ENCODE measurements at regions not wholly inside any gene's neighbourhood (a gene's known extent, or its start where the extent isn't known, plus 50 kb on each side); places are given as distances from the start of the nearest gene placed in this dataset.

DNA sequence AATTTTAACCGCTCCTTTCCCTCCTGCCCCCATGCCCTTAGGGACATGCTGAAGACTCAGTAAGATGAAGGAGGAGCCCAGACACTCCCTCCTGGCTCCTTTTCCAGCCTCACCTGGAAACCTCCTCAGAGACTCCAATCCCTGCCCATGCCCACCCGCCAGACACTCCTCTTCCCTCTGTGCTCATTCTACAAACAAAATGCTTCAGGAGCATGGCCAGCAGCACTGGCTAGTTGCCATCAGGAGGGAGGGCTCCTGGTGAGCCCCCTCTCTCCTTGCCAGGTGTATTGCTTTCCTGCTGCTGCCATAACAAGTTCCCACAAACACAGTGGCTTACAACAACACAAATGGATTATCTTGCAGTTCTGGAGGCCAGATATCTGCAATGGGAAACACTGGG, 126.1 kb downstream of the PSMG1 start:
- no peak for TF ChIP-seq POLR2A (IDR thresholded peaks at IDR 0.05)
- TF ChIP-seq CTCF (IDR thresholded peaks at IDR 0.05) = no peak
- peaks cover 7 to 23% of the 10 kb centered on the region in 2 donors for H3K4me1 ChIP-seq
- DNase-seq = peak; percentile 49 to 53
- intact Hi-C loops (cut with DNase I) = no loop called here
- no peaks in the 10 kb centered on the region for H3K36me3 ChIP-seq
- no peaks in the 10 kb centered on the region for H3K27me3 ChIP-seq
- peak overlapping the region in 1 of 3 donors; percentile 16 for H3K27ac ChIP-seq
- H3K9me3 ChIP-seq = no peaks in the 10 kb centered on the region
- no peak overlapping the region for H3K4me3 ChIP-seq (replicated peaks in 1 of 3)
- 37 to 54% methylated on average over 2 of the region's 2 CpGs for WGBS, 2 donors

- Histone ChIP-seq H3K27ac (peak overlapping the region in 1 of 3 donors; percentile 16), H3K4me1 (peaks cover 7 to 23% of the 10 kb centered on the region in 2 donors), H3K27me3 (no peaks in the 10 kb centered on the region), H3K9me3 (no peaks in the 10 kb centered on the region), H3K4me3 (replicated peaks in 1 of 3) (no peak overlapping the region), H3K36me3 (no peaks in the 10 kb centered on the region)
- intact Hi-C loops (cut with DNase I) = no loop called here
- TF ChIP-seq CTCF (IDR thresholded peaks at IDR 0.05) (no peak), POLR2A (IDR thresholded peaks at IDR 0.05) (no peak)
- no peak for DNase-seq
- 61 to 74% methylated on average over 2 of the region's 2 CpGs for WGBS, 2 donors
These were observed 126.6 kb downstream of the PSMG1 start for GRCh38 chr21:39056636-39057035.

DNA sequence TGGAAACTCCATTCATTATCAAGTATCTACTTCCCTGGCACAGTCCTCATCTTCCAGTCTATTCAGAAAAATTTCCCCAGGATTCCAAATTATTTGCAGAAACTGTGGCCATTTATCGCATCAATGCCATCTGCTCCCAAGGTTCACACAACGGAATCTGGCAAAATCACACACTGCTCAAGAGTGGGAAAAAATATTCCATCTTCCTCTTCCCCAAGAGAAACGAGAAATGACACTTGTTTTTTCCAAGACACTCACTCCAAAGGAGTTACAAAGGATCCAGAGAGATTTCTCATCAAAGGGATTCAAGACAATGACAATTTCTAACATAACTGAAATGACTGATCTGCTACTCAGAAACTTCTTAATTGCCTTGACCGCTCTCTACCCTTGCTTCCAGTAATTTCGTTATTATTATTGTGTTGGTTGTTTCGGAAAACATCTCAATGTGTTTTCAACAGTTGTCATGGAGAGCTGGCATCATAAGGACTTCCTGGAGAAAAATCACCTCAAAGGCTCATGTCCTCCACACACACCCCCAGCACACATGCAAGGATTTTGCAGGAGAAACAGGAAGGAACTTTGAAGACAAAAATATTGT, 128.0 kb downstream of the PSMG1 start:
- Histone ChIP-seq H3K4me3 (replicated peaks in 1 of 3) (no peak overlapping the region), H3K36me3 (no peaks in the 10 kb centered on the region), H3K27ac (peak overlapping the region in 2 of 3 donors; percentile 26 to 43), H3K27me3 (no peaks in the 10 kb centered on the region), H3K9me3 (no peaks in the 10 kb centered on the region), H3K4me1 (peaks cover 7 to 23% of the 10 kb centered on the region in 2 donors)
- DNase-seq = no peak
- WGBS, 2 donors = 61 to 74% methylated on average over 6 of the region's 6 CpGs
- TF ChIP-seq POLR2A (IDR thresholded peaks at IDR 0.05) (no peak), CTCF (IDR thresholded peaks at IDR 0.05) (no peak)
- intact Hi-C loops (cut with DNase I) = no loop called here

DNA sequence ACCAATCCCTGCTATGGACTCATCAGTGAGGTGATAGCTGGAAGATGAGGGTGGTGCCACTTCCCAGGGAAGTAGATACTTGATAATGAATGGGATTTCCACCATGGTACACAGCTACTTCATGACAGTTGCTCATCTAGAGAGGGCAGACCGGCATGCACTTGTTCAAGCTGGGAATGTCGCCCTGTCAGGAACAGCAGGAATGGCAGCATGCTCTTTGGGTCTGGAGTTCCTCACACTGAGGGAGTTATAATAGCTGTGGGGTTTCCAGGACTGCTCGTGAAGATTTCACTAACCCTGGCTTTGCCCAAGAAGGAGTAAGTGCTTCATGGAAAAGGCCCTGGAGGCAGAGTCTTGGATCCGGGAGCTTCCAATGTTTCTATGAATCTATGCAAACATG, 129.2 kb downstream of the PSMG1 start:
- intact Hi-C loops (cut with DNase I) = no loop called here
- TF ChIP-seq POLR2A (IDR thresholded peaks at IDR 0.05) = no peak
- no peak for DNase-seq
- no peaks in the 10 kb centered on the region for H3K27me3 ChIP-seq
- WGBS, 2 donors = 86% methylated on average over 4 of the region's 4 CpGs
- H3K4me1 ChIP-seq = peaks cover 7 to 23% of the 10 kb centered on the region in 2 donors
- H3K9me3 ChIP-seq = no peaks in the 10 kb centered on the region
- no peaks in the 10 kb centered on the region for H3K36me3 ChIP-seq
- peak overlapping the region in 2 of 3 donors; percentile 22 to 43 for H3K27ac ChIP-seq
- H3K4me3 ChIP-seq (replicated peaks in 1 of 3) = no peak overlapping the region

GRCh38 chr21:39053126-39053525, 130.1 kb downstream of the PSMG1 start:
- intact Hi-C loops (cut with DNase I) = no loop called here
- WGBS, 2 donors = 91 to 94% methylated on average over 11 of the region's 11 CpGs

More at GRCh38 chr21:39053126-39053525, 130.1 kb downstream of the PSMG1 start:
- H3K9me3 ChIP-seq = no peaks in the 10 kb centered on the region
- no peak for TF ChIP-seq CTCF (IDR thresholded peaks at IDR 0.05)
- no peak for TF ChIP-seq POLR2A (IDR thresholded peaks at IDR 0.05)
- H3K4me1 ChIP-seq = peaks cover 7 to 23% of the 10 kb centered on the region in 2 donors
- H3K4me3 ChIP-seq (replicated peaks in 1 of 3) = no peak overlapping the region
- no peaks in the 10 kb centered on the region for H3K27me3 ChIP-seq
- DNase-seq = no peak
- H3K27ac ChIP-seq = no peak overlapping the region
- H3K36me3 ChIP-seq = no peaks in the 10 kb centered on the region
